ENCODE measurements at regions not wholly inside any gene's neighbourhood (a gene's known extent, or its start where the extent isn't known, plus 50 kb on each side); places are given as distances from the start of the nearest gene placed in this dataset.

- DNase-seq (ENCODE audit: low spot score): no peak
- in situ Hi-C loops (cut with HindIII; ENCODE audit: low sequenced_read_pairs): no loop called here
These were observed 308.1 kb downstream of the GPATCH2 start for GRCh38 chr1:217322834-217323233.

- DNase-seq (ENCODE audit: low spot score): no peak
- in situ Hi-C loops (cut with HindIII; ENCODE audit: low sequenced_read_pairs): no loop called here
These were observed 315.5 kb downstream of the GPATCH2 start for GRCh38 chr1:217315346-217315745.

GRCh38 chr1:217313096-217313495, 317.8 kb downstream of the GPATCH2 start:
- in situ Hi-C loops (cut with HindIII; ENCODE audit: low sequenced_read_pairs): no loop called here
- DNase-seq (ENCODE audit: low spot score): no peak

GRCh38 chr1:217311766-217312165, 319.1 kb downstream of the GPATCH2 start:
- no peak for DNase-seq (ENCODE audit: low spot score)
- in situ Hi-C loops (cut with HindIII; ENCODE audit: low sequenced_read_pairs): no loop called here

- in situ Hi-C loops (cut with HindIII; ENCODE audit: low sequenced_read_pairs): no loop called here
- no peak for DNase-seq (ENCODE audit: low spot score)
These were observed 319.6 kb downstream of the GPATCH2 start for GRCh38 chr1:217311269-217311668.

GRCh38 chr1:217281332-217281731, 349.6 kb downstream of the GPATCH2 start:
- DNase-seq (ENCODE audit: low spot score): no peak
- in situ Hi-C loops (cut with HindIII; ENCODE audit: low sequenced_read_pairs): no loop called here

- DNase-seq (ENCODE audit: low spot score): no peak
These were observed 355.1 kb downstream of the GPATCH2 start for GRCh38 chr1:217275655-217276398.

GRCh38 chr1:217274927-217275654, 355.8 kb downstream of the GPATCH2 start:
- in situ Hi-C loops (cut with HindIII; ENCODE audit: low sequenced_read_pairs): no loop called here
- no peak for DNase-seq (ENCODE audit: low spot score)

More at GRCh38 chr1:217275655-217276398, 355.1 kb downstream of the GPATCH2 start:
- in situ Hi-C loops (cut with HindIII; ENCODE audit: low sequenced_read_pairs): no loop called here

- no peak for DNase-seq (ENCODE audit: low spot score)
- in situ Hi-C loops (cut with HindIII; ENCODE audit: low sequenced_read_pairs): no loop called here
These were observed 356.5 kb downstream of the GPATCH2 start for GRCh38 chr1:217274416-217274815.

- no peak for DNase-seq (ENCODE audit: low spot score)
- in situ Hi-C loops (cut with HindIII; ENCODE audit: low sequenced_read_pairs): no loop called here
These were observed 357.0 kb downstream of the GPATCH2 start for GRCh38 chr1:217273866-217274265.

- no peak for DNase-seq (ENCODE audit: low spot score)
- in situ Hi-C loops (cut with HindIII; ENCODE audit: low sequenced_read_pairs): no loop called here
These were observed 358.5 kb downstream of the GPATCH2 start for GRCh38 chr1:217272385-217272784.

- in situ Hi-C loops (cut with HindIII; ENCODE audit: low sequenced_read_pairs): no loop called here
- DNase-seq (ENCODE audit: low spot score): no peak
These were observed 360.8 kb downstream of the GPATCH2 start for GRCh38 chr1:217270101-217270500.

GRCh38 chr1:217268058-217268457, 362.8 kb downstream of the GPATCH2 start:
- in situ Hi-C loops (cut with HindIII; ENCODE audit: low sequenced_read_pairs): no loop called here
- no peak for DNase-seq (ENCODE audit: low spot score)

- in situ Hi-C loops (cut with HindIII; ENCODE audit: low sequenced_read_pairs): no loop called here
- no peak for DNase-seq (ENCODE audit: low spot score)
These were observed 369.3 kb downstream of the GPATCH2 start for GRCh38 chr1:217261636-217262035.

GRCh38 chr1:217260676-217261075, 370.2 kb downstream of the GPATCH2 start:
- no peak for DNase-seq (ENCODE audit: low spot score)
- in situ Hi-C loops (cut with HindIII; ENCODE audit: low sequenced_read_pairs): no loop called here

- DNase-seq (ENCODE audit: low spot score): no peak
- in situ Hi-C loops (cut with HindIII; ENCODE audit: low sequenced_read_pairs): no loop called here
These were observed 376.9 kb downstream of the GPATCH2 start for GRCh38 chr1:217253985-217254384.

- in situ Hi-C loops (cut with HindIII; ENCODE audit: low sequenced_read_pairs): no loop called here
- DNase-seq (ENCODE audit: low spot score): no peak
These were observed 377.5 kb downstream of the GPATCH2 start for GRCh38 chr1:217253351-217253750.

- in situ Hi-C loops (cut with HindIII; ENCODE audit: low sequenced_read_pairs): no loop called here
These were observed 379.8 kb downstream of the GPATCH2 start for GRCh38 chr1:217251121-217251520.

GRCh38 chr1:217249857-217250256, 381.0 kb downstream of the GPATCH2 start:
- DNase-seq (ENCODE audit: low spot score): no peak
- in situ Hi-C loops (cut with HindIII; ENCODE audit: low sequenced_read_pairs): no loop called here

More at GRCh38 chr1:217251121-217251520, 379.8 kb downstream of the GPATCH2 start:
- no peak for DNase-seq (ENCODE audit: low spot score)

- in situ Hi-C loops (cut with HindIII; ENCODE audit: low sequenced_read_pairs): no loop called here
These were observed 385.9 kb downstream of the GPATCH2 start for GRCh38 chr1:217244971-217245370.

GRCh38 chr1:217240656-217241055, 390.2 kb downstream of the GPATCH2 start:
- in situ Hi-C loops (cut with HindIII; ENCODE audit: low sequenced_read_pairs): no loop called here

More at GRCh38 chr1:217244971-217245370, 385.9 kb downstream of the GPATCH2 start:
- DNase-seq (ENCODE audit: low spot score): no peak

More at GRCh38 chr1:217240656-217241055, 390.2 kb downstream of the GPATCH2 start:
- DNase-seq (ENCODE audit: low spot score): no peak

All from G401 (cell line).